ENCODE measurements at regions not wholly inside any gene's neighbourhood (a gene's known extent, or its start where the extent isn't known, plus 50 kb on each side); places are given as distances from the start of the nearest gene placed in this dataset. TPM values are rescaled to one million over a fixed set of nuclear protein-coding genes. Genes with fewer than 3 reads are reported as not detected.

- TF ChIP-seq EMX1 (CRISPR knock-in tag; IDR thresholded peaks at IDR 0.05) (no peak), ETV6 (CRISPR knock-in tag; IDR thresholded peaks at IDR 0.05) (no peak), SOX15 (CRISPR knock-in tag; IDR thresholded peaks at IDR 0.05) (no peak)
- ATAC-seq (no peak), DNase-seq (ENCODE audit: low spot score) (no peak)
- H3K36me3 Mint-ChIP-seq: peaks cover 3% of the 10 kb centered on the region
- peaks cover 7% of the 10 kb centered on the region for H3K4me1 Mint-ChIP-seq
- ChIA-PET CTCF (no interaction called here), POLR2A (no interaction called here)
- H3K27me3 Mint-ChIP-seq (ENCODE audit: low read depth): peaks cover 7% of the 10 kb centered on the region
- H3K4me3 Mint-ChIP-seq: no peak overlapping the region
- no peak overlapping the region for H3K27ac Mint-ChIP-seq
- peaks cover 24% of the 10 kb centered on the region for H3K9me3 Mint-ChIP-seq
These were observed 53.1 kb upstream of the S1PR3 start for GRCh38 chr9:88938189-88938588.

Small RNA genes in the stretch of these regions (microRNA-seq; reads per million reads assigned to microRNA genes)
- gene MIR4289 (ENCODE audit: borderline number of aligned reads): not detected

Measured in WTC11 (cell line).